B cell (primary cell): ENCODE measurements at regions not wholly inside any gene's neighbourhood (a gene's known extent, or its start where the extent isn't known, plus 50 kb on each side); places are given as distances from the start of the nearest gene placed in this dataset.

ENCODE experiments used
- ATAC-seq: fragments of 200-7000 bp; cut with Tn5 transposase; one replicate; pipeline ENCODE4 v1.10.0; 2021; ENCODE audit warnings: low read depth, mild to moderate bottlenecking, moderate number of reproducible peaks, moderate library complexity
- CTCF ChIA-PET: fragments of 350-600 bp; sonication (Branson Sonifier 250); formaldehyde crosslinking; loops from one replicate; lab custom pipeline; 2021; ENCODE audit warnings: antibody characterized with exemption, inconsistent platforms; lab: Charles Lee
- POLR2A ChIA-PET: fragments of 350-600 bp; sonication (Branson Sonifier 250); formaldehyde crosslinking; loops from one replicate; lab custom pipeline; 2021; ENCODE audit warnings: antibody characterized with exemption; lab: Charles Lee
- DNase-seq: peaks from one replicate; pipeline ENCODE4 v3.0.0; 2013
- H2AFZ ChIP-seq: 2 replicates; pipeline ENCODE4 v1.6.1; 2012; ENCODE audit warnings: mild to moderate bottlenecking, low read depth, low read length; ENCODE audit not compliant: insufficient read depth, poor library complexity, severe bottlenecking
- H3K27ac ChIP-seq, 2 donors: 1 replicate in 1 of 2; 2 replicates in 1 of 2; pipeline ENCODE4 v1.5.1; 2012 to 2013; ENCODE audit warnings: low read length in 2 of 2, mild to moderate bottlenecking in 2 of 2, moderate library complexity in 1 of 2
- H3K27me3 ChIP-seq, 4 experiments: fragments of 200-600 bp in 1 of 4; sonication (generic) in 1 of 4; replicated peaks in 1 of 4; 1 replicate in 2 of 4; 2 replicates in 2 of 4; pipeline versions ENCODE4 v1.6.1 to v1.7.0; 2013 to 2016; ENCODE audit warnings: low read length in 3 of 4, mild to moderate bottlenecking in 2 of 4, mixed read lengths in 1 of 4, moderate library complexity in 1 of 4; ENCODE audit not compliant: insufficient read depth in 4 of 4, control insufficient read depth in 3 of 4; ENCODE audit errors: control extremely low read depth in 1 of 4
- H3K36me3 ChIP-seq, 2 experiments: replicated peaks in 1 of 2; 1 replicate in 1 of 2; 2 replicates in 1 of 2; pipeline versions ENCODE4 v1.6.1 to v1.7.1; 2013; ENCODE audit warnings: low read length in 1 of 2; ENCODE audit not compliant: insufficient read depth in 2 of 2, control insufficient read depth in 1 of 2; ENCODE audit errors: control extremely low read depth in 1 of 2, extremely low read depth in 1 of 2
- H3K4me1 ChIP-seq, 2 donors: fragments of 200-600 bp in 1 of 2; sonication (generic) in 1 of 2; 1 replicate in 1 of 2; 2 replicates in 1 of 2; pipeline versions ENCODE4 v1.5.1 to v1.6.1; 2013 to 2017; ENCODE audit warnings: low read length in 2 of 2; ENCODE audit not compliant: control insufficient read depth in 2 of 2, insufficient read depth in 2 of 2
- H3K4me2 ChIP-seq: replicated peaks from 2 replicates; pipeline ENCODE3; 2012; ENCODE audit warnings: mild to moderate bottlenecking, low read depth, low read length; ENCODE audit not compliant: poor library complexity, severe bottlenecking
- H3K4me3 ChIP-seq, 5 experiments: fragments of 200-600 bp in 1 of 5; sonication (generic) in 1 of 5; 1 replicate in 3 of 5; 2 replicates in 2 of 5; pipeline versions ENCODE4 v1.5.1 to v1.7.0; 2011 to 2016; ENCODE audit warnings: low read length in 4 of 5, mild to moderate bottlenecking in 4 of 5, low read depth in 2 of 5, control low read depth in 1 of 5, moderate library complexity in 1 of 5; ENCODE audit not compliant: insufficient read depth in 1 of 5; ENCODE audit errors: control extremely low read depth in 1 of 5, extremely low read depth in 1 of 5
- H3K79me2 ChIP-seq: fragments of 200-600 bp; sonication (generic); one replicate; pipeline ENCODE4 v1.6.0; 2016; ENCODE audit warnings: low read length; ENCODE audit not compliant: control insufficient read depth, insufficient read depth
- H3K9ac ChIP-seq: fragments of 200-600 bp; sonication (generic); 2 replicates; pipeline ENCODE4 v1.6.1; 2017; ENCODE audit warnings: mild to moderate bottlenecking, low read length, moderate library complexity
- H3K9me3 ChIP-seq, 3 donors: one replicate each; pipeline versions ENCODE4 v1.6.1 to v1.7.1; 2013; ENCODE audit warnings: low read length in 2 of 3; ENCODE audit not compliant: control insufficient read depth in 2 of 3, insufficient read depth in 1 of 3; ENCODE audit errors: control extremely low read depth in 1 of 3
- H4K20me1 ChIP-seq: 2 replicates; pipeline ENCODE4 v1.6.0; 2012; ENCODE audit warnings: mild to moderate bottlenecking, low read length; ENCODE audit not compliant: insufficient read depth, control insufficient read depth, poor library complexity, severe bottlenecking
- H3K27ac Mint-ChIP-seq: one replicate; pipeline ENCODE4 v1.8.0; 2021; ENCODE audit warnings: mixed read lengths
- H3K27me3 Mint-ChIP-seq: one replicate; pipeline ENCODE4 v1.8.0; 2021; ENCODE audit warnings: mixed read lengths
- H3K4me1 Mint-ChIP-seq: one replicate; pipeline ENCODE4 v1.8.0; 2021; ENCODE audit warnings: mixed read lengths
- H3K4me3 Mint-ChIP-seq: one replicate; pipeline ENCODE4 v1.8.0; 2021; ENCODE audit warnings: mixed read lengths
- H3K9me3 Mint-ChIP-seq: one replicate; pipeline ENCODE4 v1.8.0; 2022; ENCODE audit warnings: mixed read lengths; ENCODE audit not compliant: insufficient read depth
- CTCF ChIP-seq: fragments of 200-600 bp; IDR thresholded peaks from one replicate; pipeline ENCODE4 v1.8.0; 2022; ENCODE audit warnings: antibody characterized with exemption, mild to moderate bottlenecking
- EZH2 ChIP-seq: IDR thresholded peaks from 2 replicates; pipeline ENCODE4 v1.6.1; 2012; ENCODE audit warnings: borderline replicate concordance, low read depth, mild to moderate bottlenecking, moderate library complexity, low read length; ENCODE audit not compliant: insufficient read depth, poor library complexity, severe bottlenecking
- WGBS: methylation state at CpG from one replicate; pipeline ENCODE4 v1.1.5; 2013; ENCODE audit warnings: missing lambda C conversion rate; ENCODE audit not compliant: insufficient coverage; 5-methylcytosine and 5-hydroxymethylcytosine counted together
- intact Hi-C: fragments of 100-400 bp; cut with micrococcal nuclease; formaldehyde crosslinking; loops from one replicate; pipeline ENCODE4 v1.10.0; 2022

- Histone ChIP-seq H3K4me2 (no peak overlapping the region), H4K20me1 (no peaks in the 10 kb centered on the region), H3K27me3 (peaks cover 0 to 39% (median 20%) of the 10 kb centered on the region in 4 experiments), H3K9ac (no peak overlapping the region), H3K4me3 (no peak overlapping the region), H3K36me3 (no peaks in the 10 kb centered on the region), H3K79me2 (no peaks in the 10 kb centered on the region), H3K27ac (no peak overlapping the region), H3K9me3 (peaks cover 0 to 7% (median 5%) of the 10 kb centered on the region in 3 donors), H2AFZ (no peak overlapping the region), H3K4me1 (no peaks in the 10 kb centered on the region)
- ChIA-PET POLR2A (no interaction called here), CTCF (no interaction called here)
- ATAC-seq (no peak), DNase-seq (no peak)
- Mint-ChIP-seq H3K9me3 (no peaks in the 10 kb centered on the region), H3K27me3 (peaks cover 49% of the 10 kb centered on the region), H3K4me1 (no peaks in the 10 kb centered on the region), H3K27ac (no peak overlapping the region), H3K4me3 (no peak overlapping the region)
- WGBS = 85% methylated on average over 3 of the region's 4 CpGs
- no peak for TF ChIP-seq EZH2
- no peak for TF ChIP-seq CTCF
- intact Hi-C loops = no loop called here
These were observed 50.2 kb upstream of the XPA start for GRCh38 chr9:97747201-97747965.

DNA sequence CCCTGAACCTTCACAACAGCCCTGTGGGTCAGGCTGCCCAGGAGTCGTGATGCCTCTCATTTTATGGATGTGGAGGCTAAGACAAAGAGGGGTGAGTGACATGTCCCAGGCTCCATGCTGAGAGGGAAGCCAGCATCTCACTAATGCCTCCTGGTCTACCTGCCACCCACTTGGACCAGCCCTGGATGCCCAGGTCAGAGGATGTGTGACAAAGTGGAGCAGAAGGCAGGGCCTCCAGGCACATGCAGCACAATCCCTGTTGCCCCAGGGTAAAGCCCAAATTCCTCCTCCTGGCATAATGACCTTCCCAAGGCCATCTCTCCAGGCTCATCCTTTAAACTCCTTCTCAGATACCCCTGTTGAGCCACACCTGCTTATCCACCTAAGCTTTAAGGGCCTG lies 51.4 kb upstream of the XPA start:
- H3K9me3 ChIP-seq = no peaks in the 10 kb centered on the region
- CTCF ChIA-PET = no interaction called here
- H3K79me2 ChIP-seq = no peaks in the 10 kb centered on the region
- H3K36me3 ChIP-seq = no peaks in the 10 kb centered on the region
- TF ChIP-seq CTCF (no peak), EZH2 (no peak)
- ATAC-seq = no peak
- H3K9ac ChIP-seq = no peak overlapping the region
- Mint-ChIP-seq H3K4me3 (no peak overlapping the region), H3K27ac (no peak overlapping the region), H3K4me1 (no peaks in the 10 kb centered on the region), H3K27me3 (peaks cover 40% of the 10 kb centered on the region), H3K9me3 (no peaks in the 10 kb centered on the region)
- POLR2A ChIA-PET = no interaction called here
- H3K4me1 ChIP-seq = no peaks in the 10 kb centered on the region
- DNase-seq = no peak
- H3K27ac ChIP-seq = no peak overlapping the region
- H3K4me2 ChIP-seq = no peak overlapping the region
- H4K20me1 ChIP-seq = no peaks in the 10 kb centered on the region
- intact Hi-C loops = no loop called here
- peaks cover 0 to 31% (median 16%) of the 10 kb centered on the region in 4 experiments for H3K27me3 ChIP-seq
- no peak overlapping the region for H2AFZ ChIP-seq
- no CpG with 5 or more reads among the region's 1 CpG for WGBS
- no peak overlapping the region for H3K4me3 ChIP-seq
